K562 (cell line): ENCODE measurements at regions not wholly inside any gene's neighbourhood (a gene's known extent, or its start where the extent isn't known, plus 50 kb on each side); places are given as distances from the start of the nearest gene placed in this dataset.
A peak's percentile ranks its signal among the peaks of the same experiment; 100 is the strongest.

Experiments
- ARID2 ChIP-seq: fragments of 450-650 bp; IDR thresholded peaks from 2 replicates; pipeline ENCODE4 v1.6.1; 2017; ENCODE audit warnings: antibody characterized with exemption, mild to moderate bottlenecking
- ATF7 ChIP-seq: fragments of 450-650 bp; IDR thresholded peaks from 2 replicates; pipeline ENCODE4 v1.7.1; 2014; ENCODE audit warnings: mild to moderate bottlenecking, moderate library complexity
- CBX3 ChIP-seq, 2 experiments: IDR thresholded peaks; 1 replicate in 1 of 2; 2 replicates in 1 of 2; pipeline ENCODE4 v1.6.1; 2012; ENCODE audit warnings: inconsistent platforms in 2 of 2, low read length in 2 of 2, borderline replicate concordance in 1 of 2, control low read depth in 1 of 2
- EGR1 ChIP-seq: fragments of 450-650 bp; conservative IDR thresholded peaks from 2 replicates; pipeline ENCODE4 v1.6.1; 2017; ENCODE audit warnings: mild to moderate bottlenecking
- ETV1 ChIP-seq: fragments of 450-650 bp; conservative IDR thresholded peaks from 2 replicates; pipeline ENCODE4 v1.6.1; 2016; ENCODE audit warnings: missing genetic modification characterization, control low read depth, low read depth, missing compliant biosample characterization
- JUND ChIP-seq, 2 experiments: IDR thresholded peaks; 2 replicates in 1 of 2; 3 replicates in 1 of 2; pipeline ENCODE4 v1.6.1; 2011; ENCODE audit warnings: borderline replicate concordance in 2 of 2, low read depth in 2 of 2, low read length in 2 of 2, improper control_type of control experiment in 1 of 2, missing biosample characterization in 1 of 2, missing genetic modification characterization in 1 of 2, missing genetic modification reagents in 1 of 2
- KAT8 ChIP-seq: fragments of 450-650 bp; IDR thresholded peaks from 2 replicates; pipeline ENCODE4 v1.6.1; 2016; ENCODE audit warnings: low read depth, mild to moderate bottlenecking
- KHSRP ChIP-seq: fragments of 450-650 bp; IDR thresholded peaks from 2 replicates; pipeline ENCODE4 v1.6.1; 2017
- MAFF ChIP-seq: IDR thresholded peaks from 2 replicates; pipeline ENCODE4 v1.6.1; 2012; ENCODE audit warnings: low read length, improper control_type of control experiment
- NR2C2 ChIP-seq, 2 experiments: fragments of 200-800 bp in 1 of 2; sonication (Bioruptor generic) in 1 of 2; sonication (generic) in 1 of 2; formaldehyde crosslinking in 1 of 2; IDR thresholded peaks; 2 replicates each; pipeline versions ENCODE4 v1.6.1 to v1.8.0; 2016 to 2022; ENCODE audit warnings: mild to moderate bottlenecking in 1 of 2, missing compliant biosample characterization in 1 of 2, missing genetic modification characterization in 1 of 2, missing genetic modification reagents in 1 of 2
- PHF8 ChIP-seq: fragments of 200-600 bp; sonication (generic); IDR thresholded peaks from 2 replicates; pipeline ENCODE4 v1.6.1; 2012; ENCODE audit warnings: mixed run types, mild to moderate bottlenecking, inconsistent platforms, low read length, moderate library complexity, borderline replicate concordance
- STAT5B ChIP-seq: fragments of 250-450 bp; sonication (Bioruptor Pico); IDR thresholded peaks from 2 replicates; pipeline ENCODE4 v1.8.0; 2021; ENCODE audit warnings: mild to moderate bottlenecking, inconsistent platforms
- ZNF175 ChIP-seq: fragments of 200-800 bp; sonication (Bioruptor generic); IDR thresholded peaks from 2 replicates; pipeline ENCODE4 v1.6.1; 2016; ENCODE audit warnings: low read depth, mild to moderate bottlenecking, missing genetic modification characterization, missing compliant biosample characterization
- ZNF197 ChIP-seq: fragments of 200-800 bp; sonication (Bioruptor generic); IDR thresholded peaks from 2 replicates; pipeline ENCODE4 v1.6.1; 2016; ENCODE audit warnings: low read depth, missing genetic modification characterization, missing compliant biosample characterization
- TF ChIP-seq, protein P1 (sequence below): fragments of 250-450 bp; sonication (Bioruptor Pico); IDR thresholded peaks from 2 replicates; pipeline ENCODE4 v1.5.1; 2021; ENCODE audit warnings: mild to moderate bottlenecking
- TF ChIP-seq, protein P2 (sequence below), 3 experiments: IDR thresholded peaks in 2 of 3; conservative IDR thresholded peaks in 1 of 3; 2 replicates each; pipeline ENCODE4 v1.5.1; 2011 to 2012; ENCODE audit warnings: low read length in 3 of 3, mild to moderate bottlenecking in 3 of 3, control low read depth in 2 of 3, improper control_type of control experiment in 1 of 3, inconsistent platforms in 1 of 3, low read depth in 1 of 3, mixed read lengths in 1 of 3, moderate library complexity in 1 of 3; ENCODE audit not compliant: insufficient read depth in 2 of 3
- TF ChIP-seq, protein P3 (sequence below): IDR thresholded peaks from 3 replicates; pipeline ENCODE4 v1.6.1; 2011; ENCODE audit warnings: borderline replicate concordance, mild to moderate bottlenecking; ENCODE audit not compliant: insufficient read length, insufficient read depth
- TF ChIP-seq, protein P4 (sequence below): fragments of 250-450 bp; sonication (Bioruptor Pico); IDR thresholded peaks from 2 replicates; pipeline ENCODE4 v1.4.0; 2020; ENCODE audit warnings: mild to moderate bottlenecking, moderate library complexity
- TF ChIP-seq, protein P5 (sequence below): fragments of 250-450 bp; sonication (Bioruptor Pico); IDR thresholded peaks from 2 replicates; pipeline ENCODE4 v1.8.0; 2021; ENCODE audit warnings: moderate library complexity, mild to moderate bottlenecking, inconsistent platforms

DNA sequence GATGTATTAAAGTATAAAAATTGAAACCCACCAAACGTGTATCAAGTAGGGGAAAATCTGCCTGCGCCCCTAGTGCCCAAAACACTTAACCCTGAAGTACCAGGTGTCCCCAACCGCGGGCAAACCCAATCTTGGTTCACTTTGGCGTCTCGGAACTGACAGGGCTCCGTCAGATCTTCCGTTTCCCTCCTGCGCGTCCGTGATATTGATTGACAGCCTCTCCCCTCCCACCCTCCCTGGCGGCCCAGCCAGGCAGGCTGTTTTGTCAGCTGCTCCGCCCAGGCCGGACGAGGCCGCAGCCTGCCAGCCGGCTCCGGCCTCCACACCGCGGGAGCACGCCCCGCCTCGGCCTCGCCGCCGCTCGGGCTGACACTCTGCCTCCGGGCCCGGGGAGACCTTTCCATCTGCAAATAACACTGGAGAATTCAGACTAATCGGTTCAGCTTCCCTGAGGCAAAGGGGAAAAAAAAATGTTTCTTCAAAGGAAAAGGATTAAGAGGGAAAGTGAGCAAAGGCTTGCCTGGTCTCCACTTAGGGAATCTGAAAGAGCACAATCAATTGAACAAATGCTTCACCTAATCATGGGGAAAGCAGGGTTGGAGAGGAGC lies 234.9 kb upstream of the MCHR2 start (continued):
- TF ChIP-seq ARID2 (no peak), EGR1 (no peak), NR2C2 (CRISPR knock-in tag; IDR thresholded peaks at IDR 0.05) (no peak), NR2C2 (tag; IDR thresholded peaks at IDR 0.05) (no peak), KHSRP (no peak), PHF8 (peak; percentile 73; the same call in 1 of the 2 replicates), ATF7 (no peak), ZNF175 (CRISPR knock-in tag) (no peak), ZNF197 (no peak), STAT5B (CRISPR knock-in tag) (no peak), CBX3 (IDR thresholded peaks at IDR 0.05; ENCODE audit: borderline replicate concordance in 1 of 2, low read length in 2 of 2) (peak in 1 of 2 experiments; percentile 28; a peak in 1 of 3 replicates), JUND (IDR thresholded peaks at IDR 0.05; ENCODE audit: borderline replicate concordance, low read depth, low read length) (0 out of 2 replicates have a peak, but pooled peaks have one; percentile 9), JUND (tag; IDR thresholded peaks at IDR 0.05; ENCODE audit: borderline replicate concordance, low read depth, low read length) (no peak), MAFF (no peak), KAT8 (no peak), ETV1 (0 out of 2 replicates have a peak, but pooled peaks have one; percentile 14)
- TF ChIP-seq, protein P1, sequence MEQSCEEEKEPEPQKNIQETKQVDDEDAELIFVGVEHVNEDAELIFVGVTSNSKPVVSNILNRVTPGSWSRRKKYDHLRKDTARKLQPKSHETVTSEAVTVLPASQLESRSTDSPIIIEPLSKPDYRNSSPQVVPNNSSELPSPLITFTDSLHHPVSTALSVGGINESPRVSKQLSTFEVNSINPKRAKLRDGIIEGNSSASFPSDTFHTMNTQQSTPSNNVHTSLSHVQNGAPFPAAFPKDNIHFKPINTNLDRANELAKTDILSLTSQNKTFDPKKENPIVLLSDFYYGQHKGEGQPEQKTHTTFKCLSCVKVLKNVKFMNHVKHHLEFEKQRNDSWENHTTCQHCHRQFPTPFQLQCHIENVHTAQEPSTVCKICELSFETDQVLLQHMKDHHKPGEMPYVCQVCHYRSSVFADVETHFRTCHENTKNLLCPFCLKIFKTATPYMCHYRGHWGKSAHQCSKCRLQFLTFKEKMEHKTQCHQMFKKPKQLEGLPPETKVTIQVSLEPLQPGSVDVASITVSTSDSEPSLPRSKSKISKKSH (CRISPR knock-in tag), result no peak
- TF ChIP-seq, protein P2, sequence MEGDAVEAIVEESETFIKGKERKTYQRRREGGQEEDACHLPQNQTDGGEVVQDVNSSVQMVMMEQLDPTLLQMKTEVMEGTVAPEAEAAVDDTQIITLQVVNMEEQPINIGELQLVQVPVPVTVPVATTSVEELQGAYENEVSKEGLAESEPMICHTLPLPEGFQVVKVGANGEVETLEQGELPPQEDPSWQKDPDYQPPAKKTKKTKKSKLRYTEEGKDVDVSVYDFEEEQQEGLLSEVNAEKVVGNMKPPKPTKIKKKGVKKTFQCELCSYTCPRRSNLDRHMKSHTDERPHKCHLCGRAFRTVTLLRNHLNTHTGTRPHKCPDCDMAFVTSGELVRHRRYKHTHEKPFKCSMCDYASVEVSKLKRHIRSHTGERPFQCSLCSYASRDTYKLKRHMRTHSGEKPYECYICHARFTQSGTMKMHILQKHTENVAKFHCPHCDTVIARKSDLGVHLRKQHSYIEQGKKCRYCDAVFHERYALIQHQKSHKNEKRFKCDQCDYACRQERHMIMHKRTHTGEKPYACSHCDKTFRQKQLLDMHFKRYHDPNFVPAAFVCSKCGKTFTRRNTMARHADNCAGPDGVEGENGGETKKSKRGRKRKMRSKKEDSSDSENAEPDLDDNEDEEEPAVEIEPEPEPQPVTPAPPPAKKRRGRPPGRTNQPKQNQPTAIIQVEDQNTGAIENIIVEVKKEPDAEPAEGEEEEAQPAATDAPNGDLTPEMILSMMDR (IDR thresholded peaks at IDR 0.05 in 2 of 3, conservative IDR thresholded peaks at IDR 0.05 in 1 of 3; ENCODE audit: insufficient read depth in 2 of 3, low read depth in 1 of 3, low read length in 3 of 3), result 0 out of 6 replicates have a peak, but pooled peaks of 1 of the 3 experiments have one; percentile 4
- TF ChIP-seq, protein P3, sequence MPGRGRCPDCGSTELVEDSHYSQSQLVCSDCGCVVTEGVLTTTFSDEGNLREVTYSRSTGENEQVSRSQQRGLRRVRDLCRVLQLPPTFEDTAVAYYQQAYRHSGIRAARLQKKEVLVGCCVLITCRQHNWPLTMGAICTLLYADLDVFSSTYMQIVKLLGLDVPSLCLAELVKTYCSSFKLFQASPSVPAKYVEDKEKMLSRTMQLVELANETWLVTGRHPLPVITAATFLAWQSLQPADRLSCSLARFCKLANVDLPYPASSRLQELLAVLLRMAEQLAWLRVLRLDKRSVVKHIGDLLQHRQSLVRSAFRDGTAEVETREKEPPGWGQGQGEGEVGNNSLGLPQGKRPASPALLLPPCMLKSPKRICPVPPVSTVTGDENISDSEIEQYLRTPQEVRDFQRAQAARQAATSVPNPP, result no peak
- TF ChIP-seq, protein P4, sequence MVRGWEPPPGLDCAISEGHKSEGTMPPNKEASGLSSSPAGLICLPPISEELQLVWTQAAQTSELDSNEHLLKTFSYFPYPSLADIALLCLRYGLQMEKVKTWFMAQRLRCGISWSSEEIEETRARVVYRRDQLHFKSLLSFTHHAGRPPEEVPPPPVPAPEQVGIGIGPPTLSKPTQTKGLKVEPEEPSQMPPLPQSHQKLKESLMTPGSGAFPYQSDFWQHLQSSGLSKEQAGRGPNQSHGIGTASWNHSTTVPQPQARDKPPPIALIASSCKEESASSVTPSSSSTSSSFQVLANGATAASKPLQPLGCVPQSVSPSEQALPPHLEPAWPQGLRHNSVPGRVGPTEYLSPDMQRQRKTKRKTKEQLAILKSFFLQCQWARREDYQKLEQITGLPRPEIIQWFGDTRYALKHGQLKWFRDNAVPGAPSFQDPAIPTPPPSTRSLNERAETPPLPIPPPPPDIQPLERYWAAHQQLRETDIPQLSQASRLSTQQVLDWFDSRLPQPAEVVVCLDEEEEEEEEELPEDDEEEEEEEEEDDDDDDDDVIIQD, result no peak
- TF ChIP-seq, protein P5, sequence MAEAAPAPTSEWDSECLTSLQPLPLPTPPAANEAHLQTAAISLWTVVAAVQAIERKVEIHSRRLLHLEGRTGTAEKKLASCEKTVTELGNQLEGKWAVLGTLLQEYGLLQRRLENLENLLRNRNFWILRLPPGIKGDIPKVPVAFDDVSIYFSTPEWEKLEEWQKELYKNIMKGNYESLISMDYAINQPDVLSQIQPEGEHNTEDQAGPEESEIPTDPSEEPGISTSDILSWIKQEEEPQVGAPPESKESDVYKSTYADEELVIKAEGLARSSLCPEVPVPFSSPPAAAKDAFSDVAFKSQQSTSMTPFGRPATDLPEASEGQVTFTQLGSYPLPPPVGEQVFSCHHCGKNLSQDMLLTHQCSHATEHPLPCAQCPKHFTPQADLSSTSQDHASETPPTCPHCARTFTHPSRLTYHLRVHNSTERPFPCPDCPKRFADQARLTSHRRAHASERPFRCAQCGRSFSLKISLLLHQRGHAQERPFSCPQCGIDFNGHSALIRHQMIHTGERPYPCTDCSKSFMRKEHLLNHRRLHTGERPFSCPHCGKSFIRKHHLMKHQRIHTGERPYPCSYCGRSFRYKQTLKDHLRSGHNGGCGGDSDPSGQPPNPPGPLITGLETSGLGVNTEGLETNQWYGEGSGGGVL (CRISPR knock-in tag), result no peak
